Lower lobe of right lung (tissue), 2 donors: ENCODE measurements at regions not wholly inside any gene's neighbourhood (a gene's known extent, or its start where the extent isn't known, plus 50 kb on each side); places are given as distances from the start of the nearest gene placed in this dataset.
"Not testable (repeated sequence)": the region's sequence is repeated elsewhere in the genome, so short reads cannot be mapped to it uniquely, and the experiment has no call there.

ENCODE experiments used
- ATAC-seq, 2 donors: fragments of 200-7000 bp; cut with Tn5 transposase; one replicate each; pipeline ENCODE4 v1.9.1; 2020 to 2022; ENCODE audit warnings: mild to moderate bottlenecking in 2 of 2, moderate library complexity in 2 of 2
- DNase-seq: peaks from one replicate; pipeline ENCODE4 v3.0.0-alpha.2; 2020
- H3K27ac ChIP-seq: fragments of 200-600 bp; one replicate; pipeline ENCODE4 v1.8.0; 2022
- H3K27me3 ChIP-seq: fragments of 200-600 bp; one replicate; pipeline ENCODE4 v1.8.0; 2022; ENCODE audit warnings: low read depth
- H3K36me3 ChIP-seq: fragments of 200-600 bp; one replicate; pipeline ENCODE4 v1.8.0; 2022; ENCODE audit warnings: mild to moderate bottlenecking
- H3K4me1 ChIP-seq: fragments of 200-600 bp; one replicate; pipeline ENCODE4 v1.8.0; 2022
- H3K4me3 ChIP-seq: fragments of 200-600 bp; one replicate; pipeline ENCODE4 v1.8.0; 2022; ENCODE audit warnings: mild to moderate bottlenecking
- H3K9me3 ChIP-seq: fragments of 200-600 bp; one replicate; pipeline ENCODE4 v1.8.0; 2022
- CTCF ChIP-seq: fragments of 200-600 bp; IDR thresholded peaks from one replicate; pipeline ENCODE4 v1.8.0; 2022; ENCODE audit warnings: antibody characterized with exemption, mild to moderate bottlenecking
- intact Hi-C: fragments of 100-400 bp; cut with DNase I; formaldehyde crosslinking; loops from one replicate; pipeline ENCODE4 v1.11.0; 2022
- donor health status: DM: no; HTN: yes; CAD: no; lungs with severe emphysema.

- H3K4me3 ChIP-seq, result no peak overlapping the region
- no peaks in the 10 kb centered on the region for H3K36me3 ChIP-seq
- no peak for TF ChIP-seq CTCF
- H3K4me1 ChIP-seq, result no peaks in the 10 kb centered on the region
- ATAC-seq, result no peak
- intact Hi-C loops, result no loop called here
- DNase-seq, result no peak
- H3K27ac ChIP-seq, result no peak overlapping the region
- no peaks in the 10 kb centered on the region for H3K27me3 ChIP-seq
- no peaks in the 10 kb centered on the region for H3K9me3 ChIP-seq
Measured at GRCh38 chrX:109902665-109903064, 100.2 kb upstream of the TMEM164 start.

GRCh38 chrX:109911046-109911445, 91.9 kb upstream of the TMEM164 start:
- DNase-seq, result no peak
- Histone ChIP-seq H3K4me1 (no peaks in the 10 kb centered on the region), H3K36me3 (no peaks in the 10 kb centered on the region), H3K27ac (no peak overlapping the region), H3K9me3 (no peaks in the 10 kb centered on the region), H3K4me3 (no peak overlapping the region), H3K27me3 (no peaks in the 10 kb centered on the region)
- no peak for ATAC-seq
- peak; percentile 43 for TF ChIP-seq CTCF
- intact Hi-C loops, result no loop called here

- H3K9me3 ChIP-seq, H3K36me3 ChIP-seq, H3K4me1 ChIP-seq, H3K27me3 ChIP-seq, intact Hi-C loops, DNase-seq, H3K27ac ChIP-seq, H3K4me3 ChIP-seq, ATAC-seq: not testable (repeated sequence)
Measured at GRCh38 chrX:109912993-109913392, 89.9 kb upstream of the TMEM164 start.

GRCh38 chrX:109914114-109914849, 88.6 kb upstream of the TMEM164 start:
- DNase-seq (no peak), ATAC-seq (no peak)
- TF ChIP-seq CTCF, result no peak
- Histone ChIP-seq H3K4me1 (no peaks in the 10 kb centered on the region), H3K9me3 (no peaks in the 10 kb centered on the region), H3K4me3 (no peak overlapping the region), H3K27me3 (no peaks in the 10 kb centered on the region), H3K36me3 (no peaks in the 10 kb centered on the region), H3K27ac (no peak overlapping the region)
- intact Hi-C loops, result no loop called here

- intact Hi-C loops, result no loop called here
- DNase-seq, result no peak
- no peak overlapping the region for H3K4me3 ChIP-seq
- no peaks in the 10 kb centered on the region for H3K9me3 ChIP-seq
- H3K27ac ChIP-seq, result no peak overlapping the region
- no peaks in the 10 kb centered on the region for H3K36me3 ChIP-seq
- TF ChIP-seq CTCF, result no peak
- no peaks in the 10 kb centered on the region for H3K4me1 ChIP-seq
- H3K27me3 ChIP-seq, result no peaks in the 10 kb centered on the region
- peak in 1 of 2 donors; percentile 72 for ATAC-seq
Measured at GRCh38 chrX:109918753-109919152, 84.2 kb upstream of the TMEM164 start.

- ATAC-seq (no peak), DNase-seq (no peak)
- no peaks in the 10 kb centered on the region for H3K27me3 ChIP-seq
- TF ChIP-seq CTCF, result no peak
- no peak overlapping the region for H3K27ac ChIP-seq
- no peaks in the 10 kb centered on the region for H3K4me1 ChIP-seq
- intact Hi-C loops, result no loop called here
- H3K4me3 ChIP-seq, result no peak overlapping the region
- no peaks in the 10 kb centered on the region for H3K36me3 ChIP-seq
- H3K9me3 ChIP-seq, result no peaks in the 10 kb centered on the region
Measured at GRCh38 chrX:109920325-109920724, 82.6 kb upstream of the TMEM164 start.
